GM12875 (cell line): ENCODE measurements at regions not wholly inside any gene's neighbourhood (a gene's known extent, or its start where the extent isn't known, plus 50 kb on each side); places are given as distances from the start of the nearest gene placed in this dataset.

Source experiments
- H3K4me3 ChIP-seq: one replicate; pipeline ENCODE4 v1.5.1; 2011; ENCODE audit warnings: low read depth, low read length, control low read depth
- TF ChIP-seq, protein P1 (sequence below): IDR thresholded peaks from 2 replicates; pipeline ENCODE4 v1.5.1; 2011; ENCODE audit warnings: low read depth, mild to moderate bottlenecking, control low read depth, inconsistent platforms, low read length, moderate library complexity, borderline replicate concordance; ENCODE audit not compliant: insufficient read depth

DNA sequence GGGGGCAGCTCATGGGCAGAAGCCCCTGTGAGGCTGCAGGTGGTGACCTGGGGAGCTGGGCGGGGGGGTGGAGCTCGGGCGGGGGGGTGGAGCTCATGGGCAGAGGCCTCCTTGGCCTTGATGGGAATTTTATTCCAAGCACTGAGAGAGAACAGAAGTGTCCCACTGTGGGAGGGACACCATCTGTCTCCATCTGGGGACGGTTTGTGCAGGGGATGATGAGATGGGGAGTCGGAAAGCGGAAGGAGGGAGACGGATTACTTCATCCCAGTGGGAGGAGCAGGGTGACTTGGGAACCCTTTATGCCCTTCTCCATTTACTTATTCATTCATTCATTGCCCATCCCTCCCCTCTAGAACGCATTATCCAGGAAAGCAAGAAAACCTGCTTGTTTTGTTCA lies 304.7 kb downstream of the ADGRD1 start:
- H3K4me3 ChIP-seq = no peak overlapping the region
- TF ChIP-seq, protein P1, sequence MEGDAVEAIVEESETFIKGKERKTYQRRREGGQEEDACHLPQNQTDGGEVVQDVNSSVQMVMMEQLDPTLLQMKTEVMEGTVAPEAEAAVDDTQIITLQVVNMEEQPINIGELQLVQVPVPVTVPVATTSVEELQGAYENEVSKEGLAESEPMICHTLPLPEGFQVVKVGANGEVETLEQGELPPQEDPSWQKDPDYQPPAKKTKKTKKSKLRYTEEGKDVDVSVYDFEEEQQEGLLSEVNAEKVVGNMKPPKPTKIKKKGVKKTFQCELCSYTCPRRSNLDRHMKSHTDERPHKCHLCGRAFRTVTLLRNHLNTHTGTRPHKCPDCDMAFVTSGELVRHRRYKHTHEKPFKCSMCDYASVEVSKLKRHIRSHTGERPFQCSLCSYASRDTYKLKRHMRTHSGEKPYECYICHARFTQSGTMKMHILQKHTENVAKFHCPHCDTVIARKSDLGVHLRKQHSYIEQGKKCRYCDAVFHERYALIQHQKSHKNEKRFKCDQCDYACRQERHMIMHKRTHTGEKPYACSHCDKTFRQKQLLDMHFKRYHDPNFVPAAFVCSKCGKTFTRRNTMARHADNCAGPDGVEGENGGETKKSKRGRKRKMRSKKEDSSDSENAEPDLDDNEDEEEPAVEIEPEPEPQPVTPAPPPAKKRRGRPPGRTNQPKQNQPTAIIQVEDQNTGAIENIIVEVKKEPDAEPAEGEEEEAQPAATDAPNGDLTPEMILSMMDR = no peak

DNA sequence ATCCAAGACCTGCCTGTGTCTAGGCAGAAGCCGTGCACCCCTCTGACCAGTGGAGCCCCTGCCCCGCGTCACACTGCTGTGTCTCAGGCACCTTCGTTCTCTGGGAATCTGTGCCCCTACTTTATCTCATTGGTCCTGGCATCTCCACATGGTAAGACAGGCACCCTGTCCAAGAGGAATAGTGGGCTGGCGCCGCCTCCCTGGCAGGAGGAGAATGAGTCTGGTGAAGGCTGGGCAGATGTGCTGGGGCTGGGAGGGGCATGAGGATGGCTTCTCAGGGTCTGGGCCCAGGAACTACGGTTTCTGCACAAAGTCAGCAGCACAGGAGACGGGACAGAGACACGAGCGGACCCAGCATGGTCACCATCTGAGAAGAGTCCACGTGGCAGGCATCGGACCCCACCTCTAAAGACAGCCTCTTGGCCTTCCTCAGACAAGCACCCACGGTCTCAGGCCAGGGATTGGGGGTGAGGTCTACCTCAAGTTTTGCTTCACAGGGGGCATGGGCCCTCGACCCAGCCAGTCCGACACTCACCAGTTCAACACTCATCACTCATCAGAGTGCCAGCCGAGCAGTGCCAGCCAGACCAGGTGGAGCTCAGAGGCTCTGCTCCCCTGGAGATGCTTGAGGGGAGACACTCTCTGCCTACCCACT lies 306.7 kb downstream of the ADGRD1 start:
- H3K4me3 ChIP-seq = no peak overlapping the region
- TF ChIP-seq, protein P1 = no peak

DNA sequence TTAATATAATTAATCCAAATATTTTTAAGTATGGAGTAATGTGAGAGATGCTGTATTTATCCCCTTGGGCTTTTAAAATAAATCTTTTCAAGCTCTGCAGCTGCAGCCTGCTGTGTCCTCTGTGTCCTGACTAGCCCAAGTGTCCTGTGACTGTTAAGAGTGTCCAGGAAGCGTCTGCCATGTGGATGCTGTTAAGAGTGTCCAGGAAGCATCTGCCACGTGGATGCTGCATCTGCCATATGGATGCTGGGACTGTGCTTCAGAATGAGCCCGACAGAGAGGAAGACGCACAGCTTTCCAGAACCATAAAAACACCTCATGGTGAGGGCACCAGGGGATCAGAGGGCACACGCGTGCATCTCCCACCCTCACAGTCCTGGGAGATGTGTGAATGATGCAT lies 307.2 kb downstream of the ADGRD1 start:
- TF ChIP-seq, protein P1 = no peak
- H3K4me3 ChIP-seq = no peak overlapping the region

DNA sequence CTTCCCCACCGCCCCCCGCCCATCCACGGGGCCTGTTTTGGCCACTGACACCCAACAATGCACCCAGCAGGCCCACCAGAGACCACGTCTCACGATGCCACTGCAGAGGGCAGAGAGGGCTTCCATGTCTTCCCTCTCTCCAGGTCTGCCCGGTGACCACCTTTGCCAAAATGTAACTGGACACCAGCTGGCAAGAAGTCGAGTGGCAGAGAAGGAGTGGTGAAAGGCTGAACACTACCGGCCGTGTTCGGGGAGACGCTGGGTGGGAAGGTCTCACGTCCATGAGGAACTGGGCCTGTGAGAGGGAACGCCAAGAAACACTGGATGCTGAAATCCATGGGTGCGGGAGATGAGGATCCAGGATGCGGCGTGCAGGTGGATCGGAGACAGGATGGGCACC lies 308.2 kb downstream of the ADGRD1 start:
- no peak overlapping the region for H3K4me3 ChIP-seq
- TF ChIP-seq, protein P1 = no peak

DNA sequence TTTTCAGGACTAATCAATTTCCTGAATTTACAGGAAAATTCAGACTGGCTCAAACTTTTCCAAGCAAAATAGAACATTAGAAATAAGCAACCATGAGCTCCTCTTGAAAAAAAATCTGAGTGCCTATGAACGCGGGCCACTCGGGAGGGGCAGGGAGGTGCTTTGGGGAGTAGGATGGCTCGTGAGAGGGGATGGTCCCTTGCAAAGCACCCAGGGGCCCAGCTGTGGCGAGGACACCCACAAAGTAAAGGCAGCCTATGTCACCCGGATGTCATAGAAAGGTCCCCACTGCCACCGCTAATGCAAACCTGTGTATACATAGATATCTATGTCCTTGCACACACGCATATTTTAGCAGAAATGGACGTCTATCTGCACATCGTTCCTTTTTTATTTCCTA lies 309.9 kb downstream of the ADGRD1 start:
- TF ChIP-seq, protein P1 = no peak
- H3K4me3 ChIP-seq = no peak overlapping the region

DNA sequence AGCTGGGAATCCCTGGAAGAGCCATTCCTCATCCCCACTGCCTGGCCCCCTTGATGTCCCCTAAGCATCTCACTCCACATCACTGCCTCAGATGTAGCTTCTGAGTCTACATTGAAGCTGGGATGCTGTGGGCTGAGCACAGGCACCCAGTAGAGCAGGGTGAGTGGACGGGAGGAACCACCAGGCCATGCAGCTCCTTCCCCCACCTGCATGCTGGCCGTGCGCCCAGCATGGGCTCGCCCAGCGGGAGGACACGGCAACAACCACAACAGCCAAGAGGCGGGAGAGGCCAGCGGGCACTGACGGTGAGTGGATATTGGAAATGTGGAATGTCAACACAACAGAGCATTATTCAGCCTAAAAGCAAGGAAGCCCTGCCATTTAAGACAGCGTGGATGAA lies 310.9 kb downstream of the ADGRD1 start:
- no peak overlapping the region for H3K4me3 ChIP-seq
- TF ChIP-seq, protein P1 = no peak

DNA sequence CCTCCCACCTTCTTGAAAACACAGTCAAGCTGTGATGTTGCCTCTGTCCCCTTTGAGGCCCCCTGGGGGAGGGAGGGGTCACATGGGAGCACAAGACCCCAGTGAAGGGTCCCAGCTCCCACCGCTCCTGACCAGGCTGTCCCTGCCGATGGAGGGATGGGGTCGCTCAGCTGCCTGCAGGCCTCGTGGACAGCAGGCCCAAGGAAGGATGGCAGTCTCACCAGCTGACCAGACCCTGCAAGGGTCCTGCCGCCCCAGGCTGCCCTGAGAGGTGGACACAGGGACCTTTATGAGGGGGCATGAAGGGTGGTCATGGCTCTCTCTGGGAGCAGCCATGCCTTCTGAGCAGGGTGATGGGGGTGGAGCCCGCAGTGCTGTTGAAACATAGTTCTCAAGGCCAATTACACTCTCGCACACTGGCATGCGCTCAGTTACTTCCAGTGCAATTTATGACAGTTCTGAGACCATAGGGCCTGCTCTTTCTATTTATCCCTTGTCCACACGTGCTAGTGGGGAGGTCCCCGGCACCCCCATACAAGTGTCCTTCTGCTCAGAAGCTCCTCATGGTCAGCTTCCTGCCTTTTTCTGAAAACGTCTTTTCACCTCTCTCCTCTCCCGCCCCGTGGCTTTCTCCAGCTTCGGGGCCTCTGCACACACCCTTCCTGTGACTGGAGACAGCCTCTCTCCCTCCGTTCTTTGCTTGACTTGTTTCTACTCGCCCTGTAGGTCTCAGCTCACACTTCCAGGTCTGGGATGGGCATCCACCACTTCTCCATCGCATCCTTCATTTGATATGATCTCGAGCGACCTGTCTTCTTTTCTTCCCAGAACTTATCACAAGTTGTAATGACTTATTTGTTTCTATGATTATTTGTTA lies 313.1 kb downstream of the ADGRD1 start:
- TF ChIP-seq, protein P1 = no peak
- no peak overlapping the region for H3K4me3 ChIP-seq
